Naive thymus-derived CD4-positive, alpha-beta T cell (primary cell): ENCODE measurements at regions not wholly inside any gene's neighbourhood (a gene's known extent, or its start where the extent isn't known, plus 50 kb on each side); places are given as distances from the start of the nearest gene placed in this dataset.

Experiments used
- ATAC-seq: fragments of 150-1000 bp; cut with Tn5 transposase; 2 replicates; pipeline ENCODE4 v1.10.0; 2021; ENCODE audit warnings: mild to moderate bottlenecking, moderate library complexity
- CTCF ChIA-PET: fragments of 350-600 bp; sonication (Branson Sonifier 250); formaldehyde crosslinking; loops from one replicate; lab custom pipeline; 2021; ENCODE audit warnings: antibody characterized with exemption; lab: Charles Lee
- POLR2A ChIA-PET: fragments of 350-600 bp; sonication (Branson Sonifier 250); formaldehyde crosslinking; loops from one replicate; lab custom pipeline; 2021; ENCODE audit warnings: antibody characterized with exemption, inconsistent platforms; lab: Charles Lee
- DNase-seq, 9 donors: peaks; one replicate each; pipeline versions ENCODE4 v3.0.0 to v3.0.0-alpha.2; 2020 to 2022; ENCODE audit warnings: mixed read lengths in 1 of 9
- H3K27ac ChIP-seq: one replicate; pipeline ENCODE4 v1.7.0; 2013; ENCODE audit warnings: mild to moderate bottlenecking, low read depth, low read length, moderate library complexity
- H3K27me3 ChIP-seq, 2 donors: one replicate each; pipeline ENCODE4 v1.7.0; 2013; ENCODE audit warnings: low read length in 2 of 2, mild to moderate bottlenecking in 2 of 2, moderate library complexity in 2 of 2; ENCODE audit not compliant: control insufficient read depth in 2 of 2, insufficient read depth in 2 of 2
- H3K36me3 ChIP-seq, 3 experiments: 1 replicate in 2 of 3; 2 replicates in 1 of 3; pipeline ENCODE4 v1.7.0; 2013; ENCODE audit warnings: low read length in 3 of 3, mild to moderate bottlenecking in 3 of 3, moderate library complexity in 1 of 3; ENCODE audit not compliant: insufficient read depth in 3 of 3, control insufficient read depth in 2 of 3
- H3K4me1 ChIP-seq, 2 donors: one replicate each; pipeline ENCODE4 v1.7.0; 2013; ENCODE audit warnings: low read length in 2 of 2, mild to moderate bottlenecking in 2 of 2, moderate library complexity in 1 of 2; ENCODE audit not compliant: control insufficient read depth in 2 of 2, insufficient read depth in 2 of 2
- H3K4me3 ChIP-seq: 2 replicates; pipeline ENCODE4 v1.7.0; 2013; ENCODE audit warnings: mild to moderate bottlenecking, low read length
- H3K9me3 ChIP-seq, 3 experiments: 1 replicate in 2 of 3; 2 replicates in 1 of 3; pipeline ENCODE4 v1.7.0; 2013; ENCODE audit warnings: low read length in 3 of 3; ENCODE audit not compliant: control insufficient read depth in 2 of 3
- H3K27ac Mint-ChIP-seq, 9 donors: one replicate each; pipeline ENCODE4 v1.8.0; 2020 to 2022; ENCODE audit warnings: mixed read lengths in 9 of 9, mild to moderate bottlenecking in 8 of 9, moderate library complexity in 5 of 9, inconsistent platforms in 2 of 9
- H3K27me3 Mint-ChIP-seq, 5 donors: one replicate each; pipeline ENCODE4 v1.8.0; 2021 to 2022; ENCODE audit warnings: mixed read lengths in 5 of 5, mild to moderate bottlenecking in 1 of 5
- H3K36me3 Mint-ChIP-seq, 5 donors: one replicate each; pipeline ENCODE4 v1.8.0; 2020 to 2022; ENCODE audit warnings: mixed read lengths in 5 of 5, mild to moderate bottlenecking in 3 of 5, inconsistent platforms in 1 of 5
- H3K4me1 Mint-ChIP-seq, 7 donors: one replicate each; pipeline ENCODE4 v1.8.0; 2020 to 2022; ENCODE audit warnings: mixed read lengths in 7 of 7, mild to moderate bottlenecking in 3 of 7, inconsistent platforms in 1 of 7
- H3K4me3 Mint-ChIP-seq, 10 donors: one replicate each; pipeline ENCODE4 v1.8.0; 2020 to 2022; ENCODE audit warnings: mild to moderate bottlenecking in 10 of 10, mixed read lengths in 10 of 10, moderate library complexity in 6 of 10, inconsistent platforms in 2 of 10
- H3K9me3 Mint-ChIP-seq, 11 donors: one replicate each; pipeline ENCODE4 v1.8.0; 2020 to 2022; ENCODE audit warnings: mixed read lengths in 11 of 11, mild to moderate bottlenecking in 4 of 11, inconsistent platforms in 1 of 11, moderate library complexity in 1 of 11
- intact Hi-C, 2 donors: fragments of 100-400 bp; cut with micrococcal nuclease; formaldehyde crosslinking; loops; one replicate each; pipeline ENCODE4 v1.15.1; 2023

DNA sequence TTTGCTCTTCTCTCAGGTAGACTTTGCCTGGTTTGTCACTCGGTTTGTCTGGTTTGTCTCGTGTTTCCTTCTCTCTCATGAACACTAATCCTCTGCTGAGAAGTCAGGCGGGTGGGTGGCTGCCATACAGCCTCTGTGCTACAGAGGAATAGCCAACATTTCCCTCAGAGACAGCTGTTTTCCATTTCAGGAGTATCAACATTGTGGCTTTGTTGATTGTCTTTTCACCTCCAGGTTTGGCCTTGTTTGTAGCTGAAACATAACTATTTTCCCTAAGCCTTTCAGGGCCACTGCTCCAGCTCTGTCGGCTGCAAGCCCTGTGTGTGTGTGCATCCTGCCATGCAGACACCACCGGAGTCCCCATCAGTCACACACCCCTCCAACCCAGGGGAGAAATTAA lies 122.8 kb downstream of the BAMBI start:
- ATAC-seq (no peak), DNase-seq (no peak)
- Histone ChIP-seq H3K36me3 (no peaks in the 10 kb centered on the region), H3K27me3 (no peaks in the 10 kb centered on the region), H3K4me1 (no peaks in the 10 kb centered on the region), H3K4me3 (no peak overlapping the region), H3K9me3 (no peaks in the 10 kb centered on the region), H3K27ac (no peak overlapping the region)
- CTCF ChIA-PET = interaction anchor here (0.6 kb wide), 1 partner anchor 555 kb away, joined by 3 read pairs; no protein-coding TSS in a partner anchor
- Mint-ChIP-seq H3K4me3 (no peak overlapping the region), H3K36me3 (no peaks in the 10 kb centered on the region), H3K4me1 (no peaks in the 10 kb centered on the region), H3K27ac (no peak overlapping the region), H3K9me3 (peaks cover 0 to 4% (median 0%) of the 10 kb centered on the region in 11 donors), H3K27me3 (peaks cover 0 to 10% (median 4%) of the 10 kb centered on the region in 5 donors)
- POLR2A ChIA-PET = no interaction called here
- intact Hi-C loops = no loop called here

DNA sequence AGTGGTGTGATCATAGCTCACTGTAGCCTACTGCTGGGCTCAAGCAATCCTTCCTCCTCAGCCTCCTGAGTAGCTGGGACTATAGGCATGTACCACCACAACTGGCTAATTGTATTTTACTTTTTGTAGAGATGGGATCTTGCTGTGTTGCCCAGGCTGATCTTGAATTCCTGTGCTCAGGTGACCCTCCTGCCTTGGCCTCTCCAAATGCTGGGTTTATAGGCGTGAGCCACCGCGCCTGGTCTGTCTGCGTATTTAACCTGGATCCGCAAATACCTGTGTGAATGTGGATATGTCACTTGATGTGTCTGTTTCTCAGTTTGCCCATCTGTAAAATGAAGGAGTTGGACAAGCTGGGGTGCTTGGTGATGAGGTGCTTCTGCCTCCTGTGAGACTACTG lies 123.9 kb downstream of the BAMBI start:
- Mint-ChIP-seq H3K9me3 (no peaks in the 10 kb centered on the region), H3K27me3 (peaks cover 2 to 19% (median 4%) of the 10 kb centered on the region in 5 donors), H3K36me3 (no peaks in the 10 kb centered on the region), H3K4me3 (no peak overlapping the region), H3K4me1 (no peaks in the 10 kb centered on the region), H3K27ac (no peak overlapping the region)
- ATAC-seq (no peak), DNase-seq (no peak)
- Histone ChIP-seq H3K36me3 (no peaks in the 10 kb centered on the region), H3K27ac (no peak overlapping the region), H3K27me3 (no peaks in the 10 kb centered on the region), H3K4me3 (no peak overlapping the region), H3K9me3 (no peaks in the 10 kb centered on the region), H3K4me1 (no peaks in the 10 kb centered on the region)
- ChIA-PET POLR2A (no interaction called here), CTCF (interaction anchor here (0.5 kb wide), 1 partner anchor 140 kb away, joined by 3 read pairs; no protein-coding TSS in a partner anchor)
- intact Hi-C loops = no loop called here

DNA sequence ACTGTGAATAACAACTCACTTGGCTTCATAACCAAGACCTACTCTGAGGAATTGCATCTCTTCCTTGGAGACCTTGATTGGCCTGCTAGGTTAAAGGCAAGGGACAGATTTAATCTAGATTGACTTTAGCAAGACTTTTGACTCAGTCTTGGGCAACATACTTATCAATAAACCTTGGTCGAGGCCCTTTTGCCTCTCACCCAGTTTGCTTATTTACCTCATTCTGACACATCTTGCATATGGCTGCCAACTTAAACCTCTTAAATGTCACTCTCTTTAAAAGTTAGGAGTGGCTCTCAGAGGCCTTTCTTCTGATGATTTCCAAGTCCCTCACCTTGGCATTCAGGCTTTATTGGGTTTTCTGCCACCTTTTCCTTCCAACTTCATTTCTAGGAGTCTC lies 124.5 kb downstream of the BAMBI start:
- Mint-ChIP-seq H3K27ac (no peak overlapping the region), H3K9me3 (no peaks in the 10 kb centered on the region)
- CTCF ChIA-PET = no interaction called here

DNA sequence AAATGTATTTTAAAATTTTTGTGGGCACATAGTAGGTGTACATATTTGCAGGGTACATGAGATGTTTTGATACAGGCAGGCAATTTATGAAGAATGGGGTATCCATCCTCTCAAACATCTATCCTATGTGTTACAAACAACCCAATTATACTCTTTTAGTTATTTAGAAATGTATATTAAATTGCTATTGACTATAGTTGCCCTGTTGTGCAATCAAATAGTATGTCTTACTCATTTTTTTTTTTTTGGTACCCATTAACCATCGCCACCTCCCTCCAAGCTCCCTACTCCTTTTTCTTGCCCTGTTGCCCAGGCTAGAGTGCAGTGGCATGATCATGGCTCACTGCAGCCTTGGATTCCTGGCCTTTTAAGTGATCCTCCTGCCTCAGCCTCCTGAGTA lies 128.1 kb downstream of the BAMBI start:
- DNase-seq (no peak), ATAC-seq (no peak)
- peaks cover 0 to 2% (median 0%) of the 10 kb centered on the region in 11 donors for H3K9me3 Mint-ChIP-seq
- no peak overlapping the region for H3K27ac Mint-ChIP-seq
- CTCF ChIA-PET = interaction anchor here (0.7 kb wide), 1 partner anchor 328 kb away, joined by 3 read pairs; no protein-coding TSS in a partner anchor
- Histone ChIP-seq H3K9me3 (no peaks in the 10 kb centered on the region), H3K4me3 (no peak overlapping the region), H3K27ac (no peak overlapping the region), H3K27me3 (no peaks in the 10 kb centered on the region), H3K4me1 (no peaks in the 10 kb centered on the region), H3K36me3 (no peaks in the 10 kb centered on the region)
- intact Hi-C loops = no loop called here
- POLR2A ChIA-PET = no interaction called here
- H3K4me1 Mint-ChIP-seq = peaks cover 0 to 6% (median 0%) of the 10 kb centered on the region in 7 donors
- peaks cover 24 to 39% (median 30%) of the 10 kb centered on the region in 5 donors for H3K27me3 Mint-ChIP-seq
- H3K4me3 Mint-ChIP-seq = no peak overlapping the region
- H3K36me3 Mint-ChIP-seq = no peaks in the 10 kb centered on the region

More for the DNA sequence above, 124.5 kb downstream of the BAMBI start:
- Histone ChIP-seq H3K9me3 (no peaks in the 10 kb centered on the region), H3K36me3 (no peaks in the 10 kb centered on the region), H3K4me3 (no peak overlapping the region), H3K27ac (no peak overlapping the region), H3K27me3 (no peaks in the 10 kb centered on the region), H3K4me1 (no peaks in the 10 kb centered on the region)
- no peak for ATAC-seq
- no peaks in the 10 kb centered on the region for H3K4me1 Mint-ChIP-seq
- peaks cover 6 to 23% (median 9%) of the 10 kb centered on the region in 5 donors for H3K27me3 Mint-ChIP-seq
- intact Hi-C loops = no loop called here
- H3K36me3 Mint-ChIP-seq = no peaks in the 10 kb centered on the region
- no peak overlapping the region for H3K4me3 Mint-ChIP-seq
- POLR2A ChIA-PET = no interaction called here
- DNase-seq = no peak

DNA sequence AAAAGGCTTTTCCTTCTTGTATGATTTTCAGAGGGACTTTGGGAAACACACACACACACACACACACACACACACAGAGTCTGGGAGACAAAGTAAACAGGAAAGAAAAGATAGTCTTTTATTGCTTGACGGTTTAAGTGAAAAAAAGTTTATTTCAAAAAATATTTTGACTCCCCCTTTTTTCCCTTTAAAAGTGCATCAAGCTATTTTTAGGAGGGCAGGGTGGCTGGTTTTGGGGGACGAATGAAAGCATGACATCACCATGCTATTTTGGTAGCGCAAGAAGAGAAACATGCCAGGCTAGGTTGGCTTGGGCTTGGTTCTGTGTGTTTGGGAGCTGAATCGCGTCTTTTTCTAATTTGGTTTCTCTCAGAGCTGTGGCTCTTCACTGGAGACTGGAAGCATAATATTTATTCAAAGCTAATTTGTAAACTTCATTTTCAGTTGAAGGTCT lies 129.2 kb downstream of the BAMBI start:
- no peaks in the 10 kb centered on the region for H3K27me3 ChIP-seq
- no peaks in the 10 kb centered on the region for H3K9me3 ChIP-seq
- Mint-ChIP-seq H3K4me3 (no peak overlapping the region), H3K36me3 (no peaks in the 10 kb centered on the region), H3K27me3 (peaks cover 24 to 43% (median 34%) of the 10 kb centered on the region in 5 donors), H3K9me3 (peaks cover 0 to 2% (median 0%) of the 10 kb centered on the region in 11 donors), H3K4me1 (peaks cover 0 to 6% (median 0%) of the 10 kb centered on the region in 7 donors), H3K27ac (no peak overlapping the region)
- ChIA-PET POLR2A (no interaction called here), CTCF (interaction anchor here (0.7 to 0.8 kb wide), 2 partner anchors 19 to 29 kb away, joined by 3 to 4 read pairs; no protein-coding TSS in a partner anchor)
- DNase-seq = no peak
- no peak for ATAC-seq
- H3K36me3 ChIP-seq = no peaks in the 10 kb centered on the region
- H3K4me3 ChIP-seq = no peak overlapping the region
- no peaks in the 10 kb centered on the region for H3K4me1 ChIP-seq
- no peak overlapping the region for H3K27ac ChIP-seq
- intact Hi-C loops = no loop called here

DNA sequence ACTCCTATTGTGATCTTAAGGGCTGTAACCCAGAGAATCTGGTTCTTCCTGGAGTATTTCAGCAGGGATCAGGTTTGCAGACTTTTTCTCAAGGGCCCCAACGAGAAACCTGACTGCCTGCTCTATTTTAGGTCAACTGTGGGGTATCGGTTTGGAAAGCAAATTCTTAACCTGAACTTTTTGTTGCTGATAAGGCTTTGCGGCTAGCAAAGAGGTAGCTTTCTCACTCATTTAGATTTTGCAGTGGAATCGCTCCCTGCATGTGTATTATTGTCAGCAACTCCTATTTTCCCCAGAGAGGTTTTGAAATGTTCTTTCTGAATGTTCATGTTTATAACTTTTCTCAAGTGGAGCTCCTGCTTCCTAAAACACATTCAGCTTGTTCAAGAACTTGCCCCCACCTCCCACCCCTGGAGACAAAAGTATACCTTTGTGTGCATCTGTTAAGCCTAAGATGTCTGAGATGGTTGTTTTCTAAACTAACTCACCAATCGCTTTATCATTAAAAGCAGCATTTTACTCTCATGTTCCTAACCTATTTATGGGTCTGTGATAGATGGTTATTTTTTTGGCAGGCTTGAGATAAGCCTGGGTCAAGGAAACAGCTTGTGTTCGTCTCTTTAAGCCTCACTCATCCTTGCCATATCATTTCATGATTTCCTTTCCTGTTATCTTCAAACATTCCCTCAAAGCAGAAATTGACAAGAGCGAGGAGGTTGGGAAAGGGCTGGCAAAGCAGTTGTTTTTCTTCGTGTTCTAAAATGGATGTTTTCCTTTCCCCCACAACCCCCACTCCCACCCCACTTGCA lies 129.8 kb downstream of the BAMBI start:
- H3K9me3 Mint-ChIP-seq = peaks cover 0 to 2% (median 0%) of the 10 kb centered on the region in 11 donors
- peaks cover 24 to 41% (median 35%) of the 10 kb centered on the region in 5 donors for H3K27me3 Mint-ChIP-seq
- Histone ChIP-seq H3K36me3 (no peaks in the 10 kb centered on the region), H3K4me3 (no peak overlapping the region), H3K27ac (no peak overlapping the region), H3K9me3 (no peaks in the 10 kb centered on the region), H3K27me3 (no peaks in the 10 kb centered on the region), H3K4me1 (no peaks in the 10 kb centered on the region)
- ChIA-PET CTCF (interaction anchor here (0.7 to 0.8 kb wide), 2 partner anchors 19 to 28 kb away, joined by 3 to 4 read pairs; no protein-coding TSS in a partner anchor), POLR2A (no interaction called here)
- no peaks in the 10 kb centered on the region for H3K36me3 Mint-ChIP-seq
- no peak overlapping the region for H3K4me3 Mint-ChIP-seq
- intact Hi-C loops = no loop called here
- ATAC-seq (no peak), DNase-seq (no peak)
- no peak overlapping the region for H3K27ac Mint-ChIP-seq
- peaks cover 0 to 6% (median 0%) of the 10 kb centered on the region in 7 donors for H3K4me1 Mint-ChIP-seq
